Putamen (tissue), 1 donor: ENCODE measurements at regions not wholly inside any gene's neighbourhood (a gene's known extent, or its start where the extent isn't known, plus 50 kb on each side); places are given as distances from the start of the nearest gene placed in this dataset.
A peak's percentile ranks its signal among the peaks of the same experiment; 100 is the strongest.

Source experiments
- DNase-seq: peaks from one replicate; pipeline ENCODE4 v3.0.0-alpha.2; 2016; ENCODE audit warnings: low spot score

- peak; percentile 75 for DNase-seq
Observed at GRCh38 chr15:29873947-29874411, 51.7 kb upstream of the TJP1 start.

DNA sequence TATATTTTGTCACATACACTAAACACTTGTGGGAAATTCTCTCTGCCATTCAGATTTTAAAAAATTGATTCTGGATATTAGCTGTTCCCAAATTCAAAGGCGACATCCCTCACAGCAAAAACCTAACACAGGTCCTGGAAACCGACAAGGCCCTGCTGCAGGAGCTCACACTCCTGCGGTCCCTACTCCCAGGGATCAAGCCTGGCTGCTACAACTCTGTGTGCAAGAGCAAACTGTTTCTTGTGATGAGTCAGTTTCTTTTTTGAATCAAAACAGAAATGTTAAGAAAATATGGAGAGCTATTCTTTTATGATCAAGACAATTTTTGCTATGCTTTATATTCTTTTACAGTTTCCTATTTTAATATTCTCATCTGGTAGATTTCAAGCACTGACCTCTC is 51.0 kb upstream of the TJP1 start:
- no peak for DNase-seq

GRCh38 chr15:29872716-29873115 is 50.4 kb upstream of the TJP1 start:
- DNase-seq: no peak
